CD4-positive, alpha-beta T cell treated with Interleukin-12 subunit alpha and Interleukin-12 subunit beta, for 1 hour (primary cell): ENCODE measurements at regions not wholly inside any gene's neighbourhood (a gene's known extent, or its start where the extent isn't known, plus 50 kb on each side); places are given as distances from the start of the nearest gene placed in this dataset.

Source experiments
- DNase-seq: peaks from one replicate; pipeline ENCODE4 v3.0.0-alpha.2; 2020

- DNase-seq, result no peak
Measured at GRCh38 chr6:113120224-113120581, 736.9 kb upstream of the MARCKS start.

GRCh38 chr6:113120582-113121285 is 736.4 kb upstream of the MARCKS start:
- DNase-seq, result no peak

- DNase-seq, result no peak
Measured at GRCh38 chr6:113121571-113121970, 735.6 kb upstream of the MARCKS start.

GRCh38 chr6:113122060-113122459 is 735.1 kb upstream of the MARCKS start:
- DNase-seq, result no peak

GRCh38 chr6:113125626-113126025 is 731.5 kb upstream of the MARCKS start:
- no peak for DNase-seq

- no peak for DNase-seq
Measured at GRCh38 chr6:113127786-113128419, 729.2 kb upstream of the MARCKS start.

- DNase-seq, result no peak
Measured at GRCh38 chr6:113128661-113129060, 728.5 kb upstream of the MARCKS start.

- no peak for DNase-seq
Measured at GRCh38 chr6:113129991-113130390, 727.2 kb upstream of the MARCKS start.

- no peak for DNase-seq
Measured at GRCh38 chr6:113137426-113137825, 719.7 kb upstream of the MARCKS start.

GRCh38 chr6:113140721-113141120 is 716.4 kb upstream of the MARCKS start:
- no peak for DNase-seq

- DNase-seq, result no peak
Measured at GRCh38 chr6:113141901-113142300, 715.2 kb upstream of the MARCKS start.

- no peak for DNase-seq
Measured at GRCh38 chr6:113142671-113143174, 714.4 kb upstream of the MARCKS start.

- DNase-seq, result no peak
Measured at GRCh38 chr6:113143206-113143605, 713.9 kb upstream of the MARCKS start.

GRCh38 chr6:113144117-113144516 is 713.0 kb upstream of the MARCKS start:
- DNase-seq, result no peak

- no peak for DNase-seq
Measured at GRCh38 chr6:113146878-113147277, 710.3 kb upstream of the MARCKS start.

GRCh38 chr6:113147544-113147943 is 709.6 kb upstream of the MARCKS start:
- no peak for DNase-seq

GRCh38 chr6:113148566-113148965 is 708.6 kb upstream of the MARCKS start:
- DNase-seq, result no peak

GRCh38 chr6:113149511-113149910 is 707.6 kb upstream of the MARCKS start:
- DNase-seq, result no peak

GRCh38 chr6:113160306-113161017 is 696.7 kb upstream of the MARCKS start:
- DNase-seq, result no peak

- DNase-seq, result no peak
Measured at GRCh38 chr6:113161018-113161315, 696.2 kb upstream of the MARCKS start.

GRCh38 chr6:113162739-113163138 is 694.4 kb upstream of the MARCKS start:
- no peak for DNase-seq

GRCh38 chr6:113168057-113168456 is 689.1 kb upstream of the MARCKS start:
- DNase-seq, result no peak

- no peak for DNase-seq
Measured at GRCh38 chr6:113169484-113169883, 687.7 kb upstream of the MARCKS start.

- DNase-seq, result no peak
Measured at GRCh38 chr6:113170454-113170853, 686.7 kb upstream of the MARCKS start.
